GM12878 (cell line): ENCODE measurements at regions not wholly inside any gene's neighbourhood (a gene's known extent, or its start where the extent isn't known, plus 50 kb on each side); places are given as distances from the start of the nearest gene placed in this dataset.

Experiments
- ATAC-seq: fragments of 200-7000 bp; cut with Tn5 transposase; 3 replicates; pipeline ENCODE4 v1.9.1; 2020; ENCODE audit warnings: mild to moderate bottlenecking, moderate library complexity
- BruUV-seq: library from RNA; stranded (reverse); fragments of 400-500 nt; replicated peaks from 2 replicates; lab custom pipeline; 2021; lab: Mats Ljungman, UMichigan
- CTCF ChIA-PET: fragments of 300-600 bp; sonication (Branson Sonifier 250); formaldehyde crosslinking; extraction: SDS; loops from one replicate; lab custom pipeline; 2021; ENCODE audit warnings: inconsistent platforms; lab: Yijun Ruan, JAX
- POLR2A ChIA-PET: fragments of 350-600 bp; formaldehyde crosslinking; extraction: SDS; loops from one replicate; lab custom pipeline; 2021; ENCODE audit warnings: inconsistent platforms; lab: Charles Lee
- RAD21 ChIA-PET: fragments of 300-600 bp; sonication (Branson Sonifier 250); formaldehyde crosslinking; loops from one replicate; lab custom pipeline; 2023; ENCODE audit warnings: antibody characterized with exemption; ENCODE audit not compliant: unreplicated experiment; lab: Charles Lee
- SMC1A ChIA-PET: fragments of 300-600 bp; sonication (Branson Sonifier 250); formaldehyde crosslinking; loops from one replicate; lab custom pipeline; 2023; ENCODE audit not compliant: unreplicated experiment, uncharacterized antibody; lab: Charles Lee
- DNase-seq: peaks from one replicate; pipeline ENCODE4 v3.0.0-alpha.2; 2011; ENCODE audit warnings: low read depth, low spot score
- FAIRE-seq: peaks from 3 replicates; lab custom pipeline; 2011; peaks lifted over from hg19 to GRCh38; lab: Jason Lieb, UNC
- H2AFZ ChIP-seq: 2 replicates; pipeline ENCODE4 v1.6.0; 2011; ENCODE audit warnings: low read depth, low read length, control low read depth; ENCODE audit not compliant: control insufficient read depth
- H3K27ac ChIP-seq: 2 replicates; pipeline ENCODE4 v1.5.1; 2011; ENCODE audit warnings: control low read depth; ENCODE audit not compliant: control insufficient read depth, insufficient read depth
- H3K27me3 ChIP-seq, 2 experiments: replicated peaks in 1 of 2; 2 replicates each; pipeline versions ENCODE4 v1.6.0 to v1.6.1; 2011; ENCODE audit warnings: low read length in 1 of 2; ENCODE audit not compliant: control insufficient read depth in 2 of 2, insufficient read depth in 2 of 2
- H3K36me3 ChIP-seq, 2 experiments: 2 replicates each; pipeline ENCODE4 v1.5.1; 2011; ENCODE audit warnings: low read length in 1 of 2; ENCODE audit not compliant: control insufficient read depth in 2 of 2, insufficient read depth in 2 of 2
- H3K4me1 ChIP-seq: 2 replicates; pipeline ENCODE4 v1.6.1; 2011; ENCODE audit warnings: mild to moderate bottlenecking, low read length, moderate library complexity, mixed read lengths; ENCODE audit not compliant: control insufficient read depth, insufficient read depth
- H3K4me2 ChIP-seq: 2 replicates; pipeline ENCODE4 v1.6.0; 2011; ENCODE audit warnings: control low read depth; ENCODE audit not compliant: control insufficient read depth, insufficient read depth
- H3K4me3 ChIP-seq: fragments of 200-600 bp; sonication (generic); 2 replicates; pipeline ENCODE4 v1.5.1; 2016
- H3K79me2 ChIP-seq: 2 replicates; pipeline ENCODE4 v1.6.0; 2011; ENCODE audit warnings: low read length; ENCODE audit not compliant: control insufficient read depth, insufficient read depth
- H3K9ac ChIP-seq: 2 replicates; pipeline ENCODE4 v1.8.0; 2011; ENCODE audit warnings: low read length, control low read depth, mixed read lengths; ENCODE audit not compliant: control insufficient read depth, insufficient read depth
- H3K9me3 ChIP-seq: replicated peaks from 3 replicates; pipeline ENCODE4 v1.5.1; 2011; ENCODE audit warnings: mild to moderate bottlenecking, low read length; ENCODE audit not compliant: control insufficient read depth, insufficient read depth
- H4K20me1 ChIP-seq: 2 replicates; pipeline ENCODE4 v1.6.0; 2011; ENCODE audit not compliant: control insufficient read depth, insufficient read depth
- CHD1 ChIP-seq: IDR thresholded peaks from 2 replicates; pipeline ENCODE4 v1.6.1; 2012; ENCODE audit warnings: low read depth, low read length, improper control_type of control experiment
- CREM ChIP-seq: IDR thresholded peaks from 2 replicates; pipeline ENCODE4 v1.6.1; 2014; ENCODE audit warnings: antibody characterized with exemption, low read depth
- EZH2 ChIP-seq: IDR thresholded peaks from 2 replicates; pipeline ENCODE4 v1.6.1; 2012; ENCODE audit warnings: low read depth, mild to moderate bottlenecking, control low read depth, inconsistent platforms, low read length, borderline replicate concordance; ENCODE audit not compliant: control insufficient read depth
- HDAC6 ChIP-seq: fragments of 200-600 bp; sonication (generic); IDR thresholded peaks from one replicate; pipeline ENCODE4 v1.8.0; 2017; ENCODE audit warnings: antibody characterized with exemption; ENCODE audit not compliant: unreplicated experiment
- NFXL1 ChIP-seq: fragments of 450-650 bp; IDR thresholded peaks from 2 replicates; pipeline ENCODE4 v1.6.1; 2017; ENCODE audit warnings: antibody characterized with exemption, mild to moderate bottlenecking, borderline replicate concordance
- NR2F1 ChIP-seq: fragments of 450-650 bp; conservative IDR thresholded peaks from 2 replicates; pipeline ENCODE4 v1.6.1; 2017; ENCODE audit warnings: mild to moderate bottlenecking
- WGBS: methylation state at CpG from one replicate; pipeline ENCODE4 v1.1.6; 2016; ENCODE audit warnings: low lambda C conversion rate; ENCODE audit not compliant: insufficient replicate concordance, insufficient coverage; ENCODE audit errors: missing lambda C conversion rate; 5-methylcytosine and 5-hydroxymethylcytosine counted together
- in situ Hi-C: fragments of 300-500 bp; cut with MboI; formaldehyde crosslinking; loops from 9 replicates; pipeline ENCODE4 v1.14.3; 2018; ENCODE audit warnings: mixed read lengths
- intact Hi-C: fragments of 100-400 bp; cut with micrococcal nuclease; formaldehyde crosslinking; loops from one replicate; pipeline ENCODE4 v1.14.2; 2022; ENCODE audit not compliant: unreplicated experiment
- TF ChIP-seq, protein P1 (sequence below): IDR thresholded peaks from 2 replicates; pipeline ENCODE4 v1.6.1; 2012; ENCODE audit warnings: low read depth, low read length, improper control_type of control experiment
- TF ChIP-seq, protein P2 (sequence below): fragments of 450-650 bp; IDR thresholded peaks from 2 replicates; pipeline ENCODE4 v1.6.1; 2017; ENCODE audit warnings: mild to moderate bottlenecking
- TF ChIP-seq, protein P3 (sequence below): IDR thresholded peaks from 2 replicates; pipeline ENCODE4 v1.6.1; 2012; ENCODE audit warnings: low read depth, low read length, improper control_type of control experiment
- TF ChIP-seq, protein P4 (sequence below): fragments of 150-350 bp; IDR thresholded peaks from 2 replicates; pipeline ENCODE4 v1.6.1; 2014; ENCODE audit warnings: mild to moderate bottlenecking, low read depth, low read length

DNA sequence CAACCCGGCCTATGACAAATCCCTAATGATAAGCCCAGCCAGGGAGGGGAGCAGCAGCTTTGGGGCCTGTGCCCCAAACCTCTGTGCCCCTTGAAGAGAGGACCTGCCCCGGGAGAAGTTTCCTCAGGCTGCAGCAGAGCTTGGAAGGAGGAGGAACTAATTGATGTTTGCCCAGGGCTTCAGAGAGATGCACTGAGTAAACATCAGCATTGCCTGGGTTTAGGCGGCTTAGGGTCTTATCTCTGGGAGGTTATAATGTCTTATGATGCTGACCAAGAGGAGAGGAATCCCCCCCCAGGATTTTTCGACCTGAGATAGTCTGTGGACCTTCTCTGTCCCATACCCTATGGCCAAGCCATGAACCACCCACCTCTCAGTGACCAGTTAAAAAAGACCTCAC lies 148.7 kb upstream of the SDK2 start:
- ATAC-seq: no peak
- Histone ChIP-seq H2AFZ (no peak overlapping the region), H4K20me1 (no peaks in the 10 kb centered on the region), H3K4me2 (no peak overlapping the region), H3K9me3 (no peaks in the 10 kb centered on the region), H3K27me3 (no peaks in the 10 kb centered on the region), H3K27ac (no peak overlapping the region), H3K79me2 (no peaks in the 10 kb centered on the region), H3K9ac (no peak overlapping the region), H3K4me3 (no peak overlapping the region), H3K4me1 (no peaks in the 10 kb centered on the region), H3K36me3 (no peaks in the 10 kb centered on the region)
- intact Hi-C loops: no loop called here
- no TSS peak for BruUV-seq
- in situ Hi-C loops: no loop called here
- ChIA-PET RAD21 (no interaction called here), CTCF (no interaction called here), POLR2A (no interaction called here), SMC1A (no interaction called here)
- no peak for FAIRE-seq
- TF ChIP-seq HDAC6: no peak
- TF ChIP-seq NFXL1: no peak
- no peak for TF ChIP-seq EZH2
- no peak for DNase-seq
- 0% methylated on average over 4 of the region's 4 CpGs for WGBS

DNA sequence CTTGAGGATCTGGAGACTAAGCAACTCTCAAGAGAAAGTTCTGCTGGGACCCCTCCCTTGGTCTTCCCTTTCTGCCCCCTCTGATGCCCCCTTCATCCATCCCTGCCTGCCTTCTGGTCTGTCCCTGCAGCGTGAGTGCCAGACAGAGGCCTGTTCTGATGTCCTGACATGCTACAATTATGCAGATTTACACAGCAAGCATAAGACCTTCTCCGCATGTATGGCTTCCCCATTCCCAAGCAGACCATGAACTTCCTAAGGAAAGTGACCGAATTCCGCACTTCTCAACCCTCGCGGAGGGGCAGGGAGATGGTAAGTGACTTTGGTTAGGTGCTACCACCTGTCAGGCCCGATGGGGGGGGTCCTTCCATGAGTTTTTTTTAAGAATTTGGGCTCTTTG lies 150.1 kb upstream of the SDK2 start:
- Histone ChIP-seq H3K9me3 (no peaks in the 10 kb centered on the region), H3K4me2 (no peak overlapping the region), H3K27me3 (no peaks in the 10 kb centered on the region), H3K27ac (no peak overlapping the region), H3K9ac (no peak overlapping the region), H3K79me2 (no peaks in the 10 kb centered on the region), H2AFZ (no peak overlapping the region), H3K4me1 (no peaks in the 10 kb centered on the region), H3K4me3 (no peak overlapping the region), H3K36me3 (no peaks in the 10 kb centered on the region), H4K20me1 (no peaks in the 10 kb centered on the region)
- in situ Hi-C loops: no loop called here
- ChIA-PET CTCF (no interaction called here), SMC1A (no interaction called here), POLR2A (no interaction called here), RAD21 (interaction anchor here (1.2 kb wide), 1 partner anchor 207 kb away, joined by 3 read pairs; no protein-coding TSS in a partner anchor)
- BruUV-seq: no TSS peak
- ATAC-seq (no peak), DNase-seq (no peak), FAIRE-seq (no peak)
- 42% methylated on average over 7 of the region's 7 CpGs for WGBS
- intact Hi-C loops: no loop called here
- no peak for TF ChIP-seq NR2F1
- TF ChIP-seq, protein P1, sequence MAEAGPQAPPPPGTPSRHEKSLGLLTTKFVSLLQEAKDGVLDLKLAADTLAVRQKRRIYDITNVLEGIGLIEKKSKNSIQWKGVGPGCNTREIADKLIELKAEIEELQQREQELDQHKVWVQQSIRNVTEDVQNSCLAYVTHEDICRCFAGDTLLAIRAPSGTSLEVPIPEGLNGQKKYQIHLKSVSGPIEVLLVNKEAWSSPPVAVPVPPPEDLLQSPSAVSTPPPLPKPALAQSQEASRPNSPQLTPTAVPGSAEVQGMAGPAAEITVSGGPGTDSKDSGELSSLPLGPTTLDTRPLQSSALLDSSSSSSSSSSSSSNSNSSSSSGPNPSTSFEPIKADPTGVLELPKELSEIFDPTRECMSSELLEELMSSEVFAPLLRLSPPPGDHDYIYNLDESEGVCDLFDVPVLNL: no peak
- no peak for TF ChIP-seq CREM
- TF ChIP-seq, protein P2, sequence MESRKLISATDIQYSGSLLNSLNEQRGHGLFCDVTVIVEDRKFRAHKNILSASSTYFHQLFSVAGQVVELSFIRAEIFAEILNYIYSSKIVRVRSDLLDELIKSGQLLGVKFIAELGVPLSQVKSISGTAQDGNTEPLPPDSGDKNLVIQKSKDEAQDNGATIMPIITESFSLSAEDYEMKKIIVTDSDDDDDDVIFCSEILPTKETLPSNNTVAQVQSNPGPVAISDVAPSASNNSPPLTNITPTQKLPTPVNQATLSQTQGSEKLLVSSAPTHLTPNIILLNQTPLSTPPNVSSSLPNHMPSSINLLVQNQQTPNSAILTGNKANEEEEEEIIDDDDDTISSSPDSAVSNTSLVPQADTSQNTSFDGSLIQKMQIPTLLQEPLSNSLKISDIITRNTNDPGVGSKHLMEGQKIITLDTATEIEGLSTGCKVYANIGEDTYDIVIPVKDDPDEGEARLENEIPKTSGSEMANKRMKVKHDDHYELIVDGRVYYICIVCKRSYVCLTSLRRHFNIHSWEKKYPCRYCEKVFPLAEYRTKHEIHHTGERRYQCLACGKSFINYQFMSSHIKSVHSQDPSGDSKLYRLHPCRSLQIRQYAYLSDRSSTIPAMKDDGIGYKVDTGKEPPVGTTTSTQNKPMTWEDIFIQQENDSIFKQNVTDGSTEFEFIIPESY: no peak
- TF ChIP-seq EZH2: no peak
- TF ChIP-seq, protein P3, sequence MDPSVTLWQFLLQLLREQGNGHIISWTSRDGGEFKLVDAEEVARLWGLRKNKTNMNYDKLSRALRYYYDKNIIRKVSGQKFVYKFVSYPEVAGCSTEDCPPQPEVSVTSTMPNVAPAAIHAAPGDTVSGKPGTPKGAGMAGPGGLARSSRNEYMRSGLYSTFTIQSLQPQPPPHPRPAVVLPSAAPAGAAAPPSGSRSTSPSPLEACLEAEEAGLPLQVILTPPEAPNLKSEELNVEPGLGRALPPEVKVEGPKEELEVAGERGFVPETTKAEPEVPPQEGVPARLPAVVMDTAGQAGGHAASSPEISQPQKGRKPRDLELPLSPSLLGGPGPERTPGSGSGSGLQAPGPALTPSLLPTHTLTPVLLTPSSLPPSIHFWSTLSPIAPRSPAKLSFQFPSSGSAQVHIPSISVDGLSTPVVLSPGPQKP: no peak
- no peak for TF ChIP-seq CHD1
- TF ChIP-seq, protein P4, sequence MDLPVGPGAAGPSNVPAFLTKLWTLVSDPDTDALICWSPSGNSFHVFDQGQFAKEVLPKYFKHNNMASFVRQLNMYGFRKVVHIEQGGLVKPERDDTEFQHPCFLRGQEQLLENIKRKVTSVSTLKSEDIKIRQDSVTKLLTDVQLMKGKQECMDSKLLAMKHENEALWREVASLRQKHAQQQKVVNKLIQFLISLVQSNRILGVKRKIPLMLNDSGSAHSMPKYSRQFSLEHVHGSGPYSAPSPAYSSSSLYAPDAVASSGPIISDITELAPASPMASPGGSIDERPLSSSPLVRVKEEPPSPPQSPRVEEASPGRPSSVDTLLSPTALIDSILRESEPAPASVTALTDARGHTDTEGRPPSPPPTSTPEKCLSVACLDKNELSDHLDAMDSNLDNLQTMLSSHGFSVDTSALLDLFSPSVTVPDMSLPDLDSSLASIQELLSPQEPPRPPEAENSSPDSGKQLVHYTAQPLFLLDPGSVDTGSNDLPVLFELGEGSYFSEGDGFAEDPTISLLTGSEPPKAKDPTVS: no peak
